ENCODE measurements at regions not wholly inside any gene's neighbourhood (a gene's known extent, or its start where the extent isn't known, plus 50 kb on each side); places are given as distances from the start of the nearest gene placed in this dataset.

DNA sequence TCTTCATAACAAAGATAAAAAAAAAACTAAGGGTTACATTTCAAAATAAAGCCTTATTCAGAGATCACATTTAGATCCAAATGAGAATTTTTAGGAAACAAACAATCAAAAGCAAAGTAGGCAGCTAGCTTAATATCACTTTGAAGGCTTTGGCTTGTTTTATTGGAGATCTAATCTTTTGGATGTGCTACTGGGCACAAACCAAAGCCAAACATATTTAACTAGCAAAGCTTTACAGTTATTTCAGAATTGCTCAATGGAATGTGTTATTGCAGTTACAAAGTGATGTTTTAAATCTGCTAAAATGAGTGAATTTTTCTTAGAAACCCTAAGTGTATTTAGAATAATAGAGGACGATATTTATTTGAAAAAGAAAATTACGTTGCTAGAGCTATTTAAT, 114.7 kb upstream of the KLHL1 start:
- no peak for TF ChIP-seq EP300 (IDR thresholded peaks at IDR 0.05)
- no peak for TF ChIP-seq CTCF (IDR thresholded peaks at IDR 0.05)

All from tibial nerve (tissue), 4 donors.